ENCODE measurements at regions not wholly inside any gene's neighbourhood (a gene's known extent, or its start where the extent isn't known, plus 50 kb on each side); places are given as distances from the start of the nearest gene placed in this dataset.

DNA sequence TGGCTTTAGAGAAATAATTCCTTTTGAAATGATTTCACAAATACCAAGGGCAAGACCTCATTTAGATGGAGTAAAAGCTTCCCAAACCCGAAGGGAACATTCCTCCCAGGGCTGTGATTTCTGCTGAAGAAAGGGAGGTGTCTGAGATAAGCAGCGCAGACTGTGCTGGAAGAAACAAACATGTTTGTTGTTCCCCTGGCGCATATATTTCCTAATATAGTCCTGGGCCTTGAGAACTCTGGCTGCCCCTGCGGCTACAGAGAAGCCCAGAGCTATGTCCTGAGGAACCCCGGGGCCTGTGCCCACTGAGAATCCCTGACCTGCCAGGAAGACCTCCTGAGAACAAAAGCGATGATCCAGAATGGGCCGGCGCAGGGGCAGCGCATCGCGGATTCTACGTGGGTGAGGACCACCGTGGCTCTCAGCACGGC lies 372.6 kb upstream of the NT5C1B start:
- in situ Hi-C loops (cut with MboI): no loop called here
- H3K36me3 ChIP-seq (ENCODE audit: low read depth): no peaks in the 10 kb centered on the region
- 91 to 94% methylated on average over 14 of the region's 14 CpGs for WGBS, 2 experiments (ENCODE audit: low coverage in 1 of 2, low lambda C conversion rate in 2 of 2, missing lambda C conversion rate in 2 of 2)
- no peak overlapping the region for H3K4me2 ChIP-seq (ENCODE audit: unreplicated experiment)
- H3K79me2 ChIP-seq (ENCODE audit: insufficient read depth): no peaks in the 10 kb centered on the region
- no peak overlapping the region for H3K9ac ChIP-seq
- H3K9me3 ChIP-seq (ENCODE audit: low read depth): no peaks in the 10 kb centered on the region
- no peak for TF ChIP-seq EZH2phosphoT487 (IDR thresholded peaks at IDR 0.05; ENCODE audit: insufficient read depth, low read depth)
- TF ChIP-seq EZH2 (IDR thresholded peaks at IDR 0.05; ENCODE audit: insufficient read depth, poor library complexity, severe bottlenecking): no peak
- H2AFZ ChIP-seq: no peak overlapping the region
- H3K27me3 ChIP-seq (replicated peaks; ENCODE audit: insufficient read depth): no peaks in the 10 kb centered on the region
- no peak overlapping the region for H3K27ac ChIP-seq
- H4K20me1 ChIP-seq (ENCODE audit: insufficient read depth): no peaks in the 10 kb centered on the region
- peaks cover 18% of the 10 kb centered on the region for H3K4me1 ChIP-seq (ENCODE audit: insufficient read depth)
- H3F3A ChIP-seq (ENCODE audit: insufficient read depth): 0 out of 2 replicates have a peak, but pooled peaks cover 19% of the 10 kb centered on the region
- DNase-seq: no peak
- H3K9me2 ChIP-seq (ENCODE audit: insufficient read depth): no peaks in the 10 kb centered on the region
- H3K4me3 ChIP-seq: no peak overlapping the region

GRCh38 chr2:18959952-18960717 lies 370.8 kb upstream of the NT5C1B start:
- H3K4me3 ChIP-seq: no peak overlapping the region
- in situ Hi-C loops (cut with MboI): no loop called here
- no peak for TF ChIP-seq EZH2phosphoT487 (IDR thresholded peaks at IDR 0.05; ENCODE audit: insufficient read depth, low read depth)
- TF ChIP-seq EZH2 (IDR thresholded peaks at IDR 0.05; ENCODE audit: insufficient read depth, poor library complexity, severe bottlenecking): no peak
- no peaks in the 10 kb centered on the region for H3K36me3 ChIP-seq (ENCODE audit: low read depth)
- no peak overlapping the region for H2AFZ ChIP-seq
- peak; percentile 81 for DNase-seq
- peak overlapping the region; percentile 34 for H3K27ac ChIP-seq
- no peak overlapping the region for H3K9ac ChIP-seq
- H3K79me2 ChIP-seq (ENCODE audit: insufficient read depth): no peaks in the 10 kb centered on the region
- no peaks in the 10 kb centered on the region for H3K9me2 ChIP-seq (ENCODE audit: insufficient read depth)
- H3K27me3 ChIP-seq (replicated peaks; ENCODE audit: insufficient read depth): no peaks in the 10 kb centered on the region
- H3F3A ChIP-seq (ENCODE audit: insufficient read depth): 0 out of 2 replicates have a peak, but pooled peaks cover 19% of the 10 kb centered on the region
- H3K4me1 ChIP-seq (ENCODE audit: insufficient read depth): peaks cover 18% of the 10 kb centered on the region
- H4K20me1 ChIP-seq (ENCODE audit: insufficient read depth): no peaks in the 10 kb centered on the region
- H3K4me2 ChIP-seq (ENCODE audit: unreplicated experiment): no peak overlapping the region
- no peaks in the 10 kb centered on the region for H3K9me3 ChIP-seq (ENCODE audit: low read depth)

- 86 to 91% methylated on average over 1 of the region's 1 CpG for WGBS, 2 experiments (ENCODE audit: low coverage in 1 of 2, low lambda C conversion rate in 2 of 2, missing lambda C conversion rate in 2 of 2)
- Histone ChIP-seq H3K27ac (no peak overlapping the region), H3K9ac (no peak overlapping the region), H3K27me3 (replicated peaks; ENCODE audit: insufficient read depth) (no peaks in the 10 kb centered on the region), H4K20me1 (ENCODE audit: insufficient read depth) (no peaks in the 10 kb centered on the region), H3K9me2 (ENCODE audit: insufficient read depth) (no peaks in the 10 kb centered on the region), H3K4me3 (no peak overlapping the region), H3K4me1 (ENCODE audit: insufficient read depth) (peaks cover 18% of the 10 kb centered on the region), H2AFZ (no peak overlapping the region), H3K9me3 (ENCODE audit: low read depth) (no peaks in the 10 kb centered on the region), H3K79me2 (ENCODE audit: insufficient read depth) (no peaks in the 10 kb centered on the region), H3K36me3 (ENCODE audit: low read depth) (no peaks in the 10 kb centered on the region), H3F3A (ENCODE audit: insufficient read depth) (0 out of 2 replicates have a peak, but pooled peaks cover 19% of the 10 kb centered on the region), H3K4me2 (ENCODE audit: unreplicated experiment) (no peak overlapping the region)
- in situ Hi-C loops (cut with MboI): no loop called here
- DNase-seq: no peak
- TF ChIP-seq EZH2 (IDR thresholded peaks at IDR 0.05; ENCODE audit: insufficient read depth, poor library complexity, severe bottlenecking) (no peak), EZH2phosphoT487 (IDR thresholded peaks at IDR 0.05; ENCODE audit: insufficient read depth, low read depth) (no peak)
Measured at GRCh38 chr2:18959200-18959599, 369.8 kb upstream of the NT5C1B start.

GRCh38 chr2:18957909-18958308 lies 368.5 kb upstream of the NT5C1B start:
- WGBS, 2 experiments (ENCODE audit: low coverage in 1 of 2, low lambda C conversion rate in 2 of 2, missing lambda C conversion rate in 2 of 2): 64 to 70% methylated on average over 1 of the region's 1 CpG

More at GRCh38 chr2:18957909-18958308, 368.5 kb upstream of the NT5C1B start:
- Histone ChIP-seq H3K4me1 (ENCODE audit: insufficient read depth) (peaks cover 18% of the 10 kb centered on the region), H2AFZ (no peak overlapping the region), H3K9ac (no peak overlapping the region), H3K27ac (no peak overlapping the region), H3K36me3 (ENCODE audit: low read depth) (no peaks in the 10 kb centered on the region), H3K79me2 (ENCODE audit: insufficient read depth) (no peaks in the 10 kb centered on the region), H3K9me2 (ENCODE audit: insufficient read depth) (no peaks in the 10 kb centered on the region), H4K20me1 (ENCODE audit: insufficient read depth) (no peaks in the 10 kb centered on the region), H3F3A (ENCODE audit: insufficient read depth) (0 out of 2 replicates have a peak, but pooled peaks cover 19% of the 10 kb centered on the region), H3K4me3 (no peak overlapping the region), H3K9me3 (ENCODE audit: low read depth) (no peaks in the 10 kb centered on the region), H3K4me2 (ENCODE audit: unreplicated experiment) (no peak overlapping the region), H3K27me3 (replicated peaks; ENCODE audit: insufficient read depth) (no peaks in the 10 kb centered on the region)
- in situ Hi-C loops (cut with MboI): no loop called here
- no peak for DNase-seq
- TF ChIP-seq EZH2phosphoT487 (IDR thresholded peaks at IDR 0.05; ENCODE audit: insufficient read depth, low read depth) (no peak), EZH2 (IDR thresholded peaks at IDR 0.05; ENCODE audit: insufficient read depth, poor library complexity, severe bottlenecking) (no peak)
